ENCODE measurements at regions not wholly inside any gene's neighbourhood (a gene's known extent, or its start where the extent isn't known, plus 50 kb on each side); places are given as distances from the start of the nearest gene placed in this dataset.

GRCh38 chr7:68414631-68415425 is 1183.4 kb upstream of the AUTS2 start:
- Histone ChIP-seq H3K36me3 (ENCODE audit: control insufficient read depth, insufficient read depth, low read length) (no peaks in the 10 kb centered on the region), H3K4me3 (ENCODE audit: low read depth, low read length) (no peak overlapping the region), H3K27me3 (ENCODE audit: control insufficient read depth, insufficient read depth, low read length) (no peaks in the 10 kb centered on the region)
- TF ChIP-seq CTCF (IDR thresholded peaks at IDR 0.05; ENCODE audit: insufficient read depth, low read length, poor library complexity, severe bottlenecking): no peak
- no peak for DNase-seq (ENCODE audit: low read depth)

- no peak for DNase-seq (ENCODE audit: low read depth)
- Histone ChIP-seq H3K36me3 (ENCODE audit: control insufficient read depth, insufficient read depth, low read length) (no peaks in the 10 kb centered on the region), H3K27me3 (ENCODE audit: control insufficient read depth, insufficient read depth, low read length) (no peaks in the 10 kb centered on the region), H3K4me3 (ENCODE audit: low read depth, low read length) (no peak overlapping the region)
- TF ChIP-seq CTCF (IDR thresholded peaks at IDR 0.05; ENCODE audit: insufficient read depth, low read length, poor library complexity, severe bottlenecking): no peak
Observed at GRCh38 chr7:68417002-68417401, 1181.3 kb upstream of the AUTS2 start.

- no peak overlapping the region for H3K4me3 ChIP-seq (ENCODE audit: low read depth, low read length)
- TF ChIP-seq CTCF (IDR thresholded peaks at IDR 0.05; ENCODE audit: insufficient read depth, low read length, poor library complexity, severe bottlenecking): no peak
- DNase-seq (ENCODE audit: low read depth): no peak
- H3K27me3 ChIP-seq (ENCODE audit: control insufficient read depth, insufficient read depth, low read length): no peaks in the 10 kb centered on the region
- no peaks in the 10 kb centered on the region for H3K36me3 ChIP-seq (ENCODE audit: control insufficient read depth, insufficient read depth, low read length)
Observed at GRCh38 chr7:68417659-68418058, 1180.6 kb upstream of the AUTS2 start.

GRCh38 chr7:68420342-68421192 is 1177.7 kb upstream of the AUTS2 start:
- H3K36me3 ChIP-seq (ENCODE audit: control insufficient read depth, insufficient read depth, low read length): no peaks in the 10 kb centered on the region
- no peak for TF ChIP-seq CTCF (IDR thresholded peaks at IDR 0.05; ENCODE audit: insufficient read depth, low read length, poor library complexity, severe bottlenecking)
- no peak for DNase-seq (ENCODE audit: low read depth)
- H3K4me3 ChIP-seq (ENCODE audit: low read depth, low read length): no peak overlapping the region
- no peaks in the 10 kb centered on the region for H3K27me3 ChIP-seq (ENCODE audit: control insufficient read depth, insufficient read depth, low read length)

GRCh38 chr7:68421712-68422111 is 1176.6 kb upstream of the AUTS2 start:
- no peak for TF ChIP-seq CTCF (IDR thresholded peaks at IDR 0.05; ENCODE audit: insufficient read depth, low read length, poor library complexity, severe bottlenecking)
- Histone ChIP-seq H3K4me3 (ENCODE audit: low read depth, low read length) (no peak overlapping the region), H3K27me3 (ENCODE audit: control insufficient read depth, insufficient read depth, low read length) (no peaks in the 10 kb centered on the region), H3K36me3 (ENCODE audit: control insufficient read depth, insufficient read depth, low read length) (no peaks in the 10 kb centered on the region)
- no peak for DNase-seq (ENCODE audit: low read depth)
